K562 (cell line): ENCODE measurements at regions not wholly inside any gene's neighbourhood (a gene's known extent, or its start where the extent isn't known, plus 50 kb on each side); places are given as distances from the start of the nearest gene placed in this dataset.

Experiments
- ATAC-seq: fragments of 200-7000 bp; cut with Tn5 transposase; 3 replicates; pipeline ENCODE4 v1.9.1; 2020; ENCODE audit warnings: moderate library complexity
- BruUV-seq: library from RNA; stranded (reverse); fragments of 400-500 nt; replicated peaks from 2 replicates; lab custom pipeline; 2021; lab: Mats Ljungman, UMichigan
- CTCF ChIA-PET: fragments of 300-600 bp; formaldehyde crosslinking; extraction: SDS; loops from one replicate; lab custom pipeline; 2021; ENCODE audit warnings: low intra/inter-chr PET ratio; lab: Yijun Ruan, JAX
- POLR2A ChIA-PET: fragments of 300-600, 350-650 bp; sonication (Branson Sonifier 250); formaldehyde crosslinking; extraction: SDS; loops from one replicate; lab custom pipeline; 2021; ENCODE audit warnings: antibody characterized with exemption, inconsistent platforms; lab: Yijun Ruan, JAX
- DNase-seq, 4 experiments: peaks; one replicate each; pipeline versions ENCODE4 v3.0.0 to v3.0.0-alpha.2; 2011 to 2018; ENCODE audit warnings: low spot score in 3 of 4, mixed read lengths in 3 of 4; ENCODE audit errors: extremely low read depth in 1 of 4
- FAIRE-seq: peaks from 2 replicates; lab custom pipeline; 2011; peaks lifted over from hg19 to GRCh38; lab: Jason Lieb, UNC
- H2AFZ ChIP-seq: 2 replicates; pipeline ENCODE4 v1.6.0; 2011; ENCODE audit warnings: low read depth, low read length, control low read depth, inconsistent platforms
- H3K27ac ChIP-seq: fragments of 200-600 bp; 3 replicates; pipeline ENCODE4 v1.8.0; 2011; ENCODE audit warnings: low read depth, mild to moderate bottlenecking, control low read depth, inconsistent platforms, low read length, moderate library complexity, mixed read lengths; ENCODE audit errors: extremely low read depth
- H3K27me3 ChIP-seq, 2 experiments: fragments of 300-600 bp in 1 of 2; 2 replicates in 1 of 2; 3 replicates in 1 of 2; pipeline versions ENCODE4 v1.6.0 to v1.8.0; 2011; ENCODE audit warnings: inconsistent platforms in 2 of 2, low read length in 2 of 2, mild to moderate bottlenecking in 1 of 2, mixed read lengths in 1 of 2, moderate library complexity in 1 of 2; ENCODE audit not compliant: control insufficient read depth in 2 of 2, insufficient read depth in 2 of 2
- H3K36me3 ChIP-seq: fragments of 300-600 bp; 3 replicates; pipeline ENCODE4 v1.8.0; 2011; ENCODE audit warnings: mild to moderate bottlenecking, low read length, inconsistent platforms; ENCODE audit not compliant: control insufficient read depth, insufficient read depth
- H3K4me1 ChIP-seq, 2 experiments: fragments of 200-600 bp in 1 of 2; replicated peaks in 1 of 2; 2 replicates in 1 of 2; 3 replicates in 1 of 2; pipeline versions ENCODE4 v1.5.1 to v1.8.0; 2011; ENCODE audit warnings: inconsistent platforms in 2 of 2, low read length in 2 of 2, mild to moderate bottlenecking in 1 of 2, mixed read lengths in 1 of 2, moderate library complexity in 1 of 2; ENCODE audit not compliant: control insufficient read depth in 2 of 2, insufficient read depth in 2 of 2
- H3K4me2 ChIP-seq: 2 replicates; pipeline ENCODE4 v1.6.1; 2011; ENCODE audit warnings: low read length, control low read depth, inconsistent platforms, mixed read lengths; ENCODE audit not compliant: insufficient read depth
- H3K4me3 ChIP-seq: fragments of 200-600 bp; sonication (generic), shearing (Covaris generic); 2 replicates; pipeline ENCODE4 v1.5.1; 2016; ENCODE audit warnings: control low read depth, inconsistent platforms
- H3K79me2 ChIP-seq: fragments of 200-600 bp; 3 replicates; pipeline ENCODE4 v1.8.0; 2011; ENCODE audit warnings: low read length, inconsistent platforms; ENCODE audit not compliant: control insufficient read depth, insufficient read depth
- H3K9ac ChIP-seq, 2 experiments: 2 replicates each; pipeline versions ENCODE4 v1.6.0 to v1.6.1; 2011; ENCODE audit warnings: low read depth in 2 of 2, low read length in 2 of 2, control low read depth in 1 of 2, inconsistent platforms in 1 of 2, mild to moderate bottlenecking in 1 of 2, mixed read lengths in 1 of 2; ENCODE audit not compliant: insufficient read depth in 1 of 2
- H3K9me1 ChIP-seq: one replicate; pipeline ENCODE4 v1.6.0; 2011; ENCODE audit warnings: inconsistent platforms, mild to moderate bottlenecking, low read length, moderate library complexity; ENCODE audit not compliant: control insufficient read depth, insufficient read depth
- H3K9me3 ChIP-seq: replicated peaks from 2 replicates; pipeline ENCODE4 v1.5.1; 2011; ENCODE audit warnings: low read depth, low read length, inconsistent platforms; ENCODE audit not compliant: control insufficient read depth, insufficient read depth
- H4K20me1 ChIP-seq: replicated peaks from 2 replicates; pipeline ENCODE4 v1.6.1; 2011; ENCODE audit warnings: low read length, inconsistent platforms, mixed read lengths; ENCODE audit not compliant: control insufficient read depth, insufficient read depth
- CEBPZ ChIP-seq: fragments of 150-350 bp; IDR thresholded peaks from 2 replicates; pipeline ENCODE4 v1.6.1; 2014; ENCODE audit warnings: low read depth, mild to moderate bottlenecking, low read length, borderline replicate concordance
- CHD4 ChIP-seq: fragments of 200-600 bp; sonication (generic); IDR thresholded peaks from 3 replicates; pipeline ENCODE4 v1.6.1; 2012; ENCODE audit warnings: low read depth, mild to moderate bottlenecking, mixed read lengths, low read length, inconsistent platforms; ENCODE audit not compliant: insufficient read depth, insufficient replicate concordance, poor library complexity, severe bottlenecking
- ELF1 ChIP-seq: fragments of 200-800 bp; sonication (Bioruptor generic); IDR thresholded peaks from 2 replicates; pipeline ENCODE4 v1.6.1; 2016; ENCODE audit warnings: missing genetic modification characterization, missing compliant biosample characterization
- ETS2 ChIP-seq: IDR thresholded peaks from 2 replicates; pipeline ENCODE4 v1.6.1; 2016; ENCODE audit warnings: borderline replicate concordance, missing genetic modification characterization, mild to moderate bottlenecking, moderate library complexity, missing compliant biosample characterization; ENCODE audit not compliant: poor library complexity, severe bottlenecking
- GATAD2A ChIP-seq: fragments of 450-650 bp; IDR thresholded peaks from 2 replicates; pipeline ENCODE4 v1.6.1; 2017
- MAFG ChIP-seq: fragments of 450-650 bp; conservative IDR thresholded peaks from 2 replicates; pipeline ENCODE4 v1.6.1; 2016; ENCODE audit warnings: missing genetic modification characterization, missing compliant biosample characterization
- MYBL2 ChIP-seq, 2 experiments: fragments of 450-650 bp in 1 of 2; sonication (generic) in 1 of 2; formaldehyde crosslinking in 1 of 2; IDR thresholded peaks; 2 replicates each; pipeline versions ENCODE4 v1.6.1 to v1.8.1; 2017 to 2022; ENCODE audit warnings: borderline replicate concordance in 1 of 2, inconsistent platforms in 1 of 2, low read depth in 1 of 2, mild to moderate bottlenecking in 1 of 2, missing genetic modification reagents in 1 of 2, moderate library complexity in 1 of 2
- NCOA2 ChIP-seq, 2 experiments: fragments of 450-650 bp; IDR thresholded peaks; 2 replicates each; pipeline ENCODE4 v1.6.1; 2018; ENCODE audit warnings: mild to moderate bottlenecking in 2 of 2, moderate library complexity in 1 of 2; ENCODE audit not compliant: partially characterized antibody in 2 of 2
- POLR2G ChIP-seq: fragments of 200-400 bp; formaldehyde crosslinking; IDR thresholded peaks from 2 replicates; pipeline ENCODE4 v1.6.1; 2017; ENCODE audit warnings: low read depth, mild to moderate bottlenecking, antibody characterized with exemption, low read length, moderate library complexity
- POLR3A ChIP-seq: IDR thresholded peaks from 2 replicates; pipeline ENCODE4 v1.6.1; 2011; ENCODE audit warnings: borderline replicate concordance, mild to moderate bottlenecking, moderate library complexity; ENCODE audit not compliant: insufficient read length, insufficient read depth; ENCODE audit errors: extremely low read depth
- RB1 ChIP-seq: fragments of 450-650 bp; IDR thresholded peaks from 2 replicates; pipeline ENCODE4 v1.6.1; 2017; ENCODE audit warnings: low read depth, mild to moderate bottlenecking
- STAG1 ChIP-seq: sonication (generic); formaldehyde crosslinking; IDR thresholded peaks from 2 replicates; pipeline ENCODE4 v1.5.0; 2020; ENCODE audit warnings: missing genetic modification reagents, borderline replicate concordance
- SUPT5H ChIP-seq: fragments of 450-650 bp; IDR thresholded peaks from 2 replicates; pipeline ENCODE4 v1.6.1; 2016
- ZBTB7A ChIP-seq: IDR thresholded peaks from 2 replicates; pipeline ENCODE4 v1.6.1; 2011; ENCODE audit warnings: low read depth, mild to moderate bottlenecking, low read length, moderate library complexity, borderline replicate concordance; ENCODE audit not compliant: control insufficient read depth
- ZNF165 ChIP-seq: fragments of 250-450 bp; sonication (Bioruptor Pico); IDR thresholded peaks from 2 replicates; pipeline ENCODE4 v1.4.0; 2020; ENCODE audit warnings: borderline replicate concordance
- ZNF175 ChIP-seq: fragments of 200-800 bp; sonication (Bioruptor generic); IDR thresholded peaks from 2 replicates; pipeline ENCODE4 v1.6.1; 2016; ENCODE audit warnings: low read depth, mild to moderate bottlenecking, missing genetic modification characterization, missing compliant biosample characterization
- ZNF282 ChIP-seq: sonication (generic); formaldehyde crosslinking; IDR thresholded peaks from 2 replicates; pipeline ENCODE4 v1.8.1; 2023; ENCODE audit warnings: missing genetic modification reagents
- ZNF707 ChIP-seq: fragments of 250-450 bp; sonication (Bioruptor Pico); conservative IDR thresholded peaks from 2 replicates; pipeline ENCODE4 v1.8.0; 2022; ENCODE audit warnings: inconsistent platforms, mild to moderate bottlenecking, moderate library complexity
- WGBS: fragments of 100-300 bp; shearing (Covaris generic); methylation state at CpG from one replicate; pipeline ENCODE4 v1.1.6; 2016; ENCODE audit warnings: low coverage, mixed read lengths; ENCODE audit not compliant: insufficient coverage; ENCODE audit errors: missing lambda C conversion rate; 5-methylcytosine and 5-hydroxymethylcytosine counted together
- in situ Hi-C: fragments of 300-500 bp; cut with MboI; formaldehyde crosslinking; loops from 4 replicates; pipeline ENCODE4 v1.15.0; 2018; ENCODE audit warnings: inconsistent platforms, mixed read lengths
- intact Hi-C: fragments of 100-400 bp; cut with micrococcal nuclease; formaldehyde crosslinking; loops from 2 replicates; pipeline ENCODE4 v1.14.2; 2022

- Histone ChIP-seq H3K27me3 (no peaks in the 10 kb centered on the region), H3K9me1 (no peaks in the 10 kb centered on the region), H3K9me3 (no peaks in the 10 kb centered on the region), H3K79me2 (no peaks in the 10 kb centered on the region), H3K4me3 (no peak overlapping the region), H3K9ac (no peak overlapping the region), H4K20me1 (no peaks in the 10 kb centered on the region)
- in situ Hi-C loops, result no loop called here
- POLR2A ChIA-PET, result no interaction called here
- FAIRE-seq (no peak), ATAC-seq (no peak)
- CTCF ChIA-PET, result no interaction called here
- TF ChIP-seq ELF1 (tag) (no peak), MAFG (tag) (no peak), ZNF165 (CRISPR knock-in tag) (no peak), CEBPZ (no peak), ETS2 (tag) (no peak), ZNF707 (CRISPR knock-in tag) (no peak), ZNF282 (CRISPR knock-in tag) (no peak), RB1 (no peak), MYBL2 (IDR thresholded peaks at IDR 0.05; ENCODE audit: low read depth) (no peak), MYBL2 (CRISPR knock-in tag; IDR thresholded peaks at IDR 0.05; ENCODE audit: borderline replicate concordance) (no peak), POLR3A (no peak), CHD4 (no peak), ZBTB7A (no peak), POLR2G (no peak), GATAD2A (no peak), NCOA2 (IDR thresholded peaks at IDR 0.05; ENCODE audit: partially characterized antibody in 2 of 2) (no peak), SUPT5H (no peak), STAG1 (no peak), ZNF175 (CRISPR knock-in tag) (no peak)
- TF ChIP-seq, all 486 proteins: peak for 0
- Histone ChIP-seq H3K4me1 (no peaks in the 10 kb centered on the region), H3K36me3 (no peaks in the 10 kb centered on the region), H3K27ac (no peak overlapping the region), H2AFZ (no peak overlapping the region), H3K4me2 (no peak overlapping the region)
- no TSS peak for BruUV-seq
- 0% methylated on average over 4 of the region's 4 CpGs for WGBS
- no peak for DNase-seq
- intact Hi-C loops, result no loop called here
These were observed 221.5 kb upstream of the SOX9 start for GRCh38 chr17:71899317-71899716.
